ENCODE measurements at regions not wholly inside any gene's neighbourhood (a gene's known extent, or its start where the extent isn't known, plus 50 kb on each side); places are given as distances from the start of the nearest gene placed in this dataset.

DNA sequence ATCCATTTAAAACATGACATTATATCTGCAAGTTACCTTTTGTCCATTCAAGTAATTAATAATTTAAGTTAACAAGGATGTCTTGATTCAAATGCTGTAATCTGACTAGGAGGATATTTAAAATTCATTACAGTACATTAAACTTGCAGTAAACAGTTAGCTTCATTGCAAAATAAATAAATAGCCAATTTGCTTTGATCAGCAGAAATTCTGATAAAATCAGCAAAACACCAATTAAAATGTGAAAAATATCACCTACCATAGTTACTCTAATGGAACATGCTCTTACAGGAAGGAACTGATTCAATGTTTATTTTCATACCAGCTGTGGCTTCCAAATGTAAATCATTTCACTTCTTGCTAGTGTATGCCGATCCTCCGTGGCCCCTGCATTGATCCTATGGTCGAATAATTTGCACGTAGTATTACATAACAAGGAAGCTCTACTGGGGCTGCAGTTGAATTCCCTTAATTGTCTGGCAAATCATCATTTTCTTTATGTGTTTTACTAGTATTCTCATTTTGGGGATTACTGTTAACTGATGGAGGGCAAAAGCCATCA lies 150.7 kb downstream of the FOXB1 start:
- TF ChIP-seq, protein P1, sequence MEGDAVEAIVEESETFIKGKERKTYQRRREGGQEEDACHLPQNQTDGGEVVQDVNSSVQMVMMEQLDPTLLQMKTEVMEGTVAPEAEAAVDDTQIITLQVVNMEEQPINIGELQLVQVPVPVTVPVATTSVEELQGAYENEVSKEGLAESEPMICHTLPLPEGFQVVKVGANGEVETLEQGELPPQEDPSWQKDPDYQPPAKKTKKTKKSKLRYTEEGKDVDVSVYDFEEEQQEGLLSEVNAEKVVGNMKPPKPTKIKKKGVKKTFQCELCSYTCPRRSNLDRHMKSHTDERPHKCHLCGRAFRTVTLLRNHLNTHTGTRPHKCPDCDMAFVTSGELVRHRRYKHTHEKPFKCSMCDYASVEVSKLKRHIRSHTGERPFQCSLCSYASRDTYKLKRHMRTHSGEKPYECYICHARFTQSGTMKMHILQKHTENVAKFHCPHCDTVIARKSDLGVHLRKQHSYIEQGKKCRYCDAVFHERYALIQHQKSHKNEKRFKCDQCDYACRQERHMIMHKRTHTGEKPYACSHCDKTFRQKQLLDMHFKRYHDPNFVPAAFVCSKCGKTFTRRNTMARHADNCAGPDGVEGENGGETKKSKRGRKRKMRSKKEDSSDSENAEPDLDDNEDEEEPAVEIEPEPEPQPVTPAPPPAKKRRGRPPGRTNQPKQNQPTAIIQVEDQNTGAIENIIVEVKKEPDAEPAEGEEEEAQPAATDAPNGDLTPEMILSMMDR (IDR thresholded peaks at IDR 0.05; ENCODE audit: low read length) = no peak
- TF ChIP-seq EZH2 (optimal IDR thresholded peaks at IDR 0.05; ENCODE audit: low read depth, low read length) (no peak), EZH2phosphoT487 (IDR thresholded peaks at IDR 0.05; ENCODE audit: low read length) (no peak)

Measured in MM.1S (cell line).